HG03521 (cell line): ENCODE measurements at regions not wholly inside any gene's neighbourhood (a gene's known extent, or its start where the extent isn't known, plus 50 kb on each side); places are given as distances from the start of the nearest gene placed in this dataset.

Source experiments
- ATAC-seq: cut with Tn5 transposase; IDR thresholded peaks from one replicate; pipeline ENCODE4 v1.9.1; 2021; ENCODE audit warnings: mild to moderate bottlenecking, moderate library complexity; ENCODE audit not compliant: unreplicated experiment

- ATAC-seq, result no peak
These were observed 188.5 kb downstream of the HLX start for GRCh38 chr1:221067721-221068120.

- ATAC-seq, result peak; percentile 86
These were observed 190.1 kb downstream of the HLX start for GRCh38 chr1:221069178-221069903.

GRCh38 chr1:221069986-221070385, 190.7 kb downstream of the HLX start:
- no peak for ATAC-seq

- no peak for ATAC-seq
These were observed 192.5 kb downstream of the HLX start for GRCh38 chr1:221071777-221072176.

GRCh38 chr1:221072214-221072613, 193.0 kb downstream of the HLX start:
- ATAC-seq, result no peak

- ATAC-seq, result no peak
These were observed 195.1 kb downstream of the HLX start for GRCh38 chr1:221074332-221074731.

- ATAC-seq, result no peak
These were observed 196.7 kb downstream of the HLX start for GRCh38 chr1:221075911-221076310.

GRCh38 chr1:221076391-221076811, 197.2 kb downstream of the HLX start:
- ATAC-seq, result no peak

- ATAC-seq, result no peak
These were observed 199.2 kb downstream of the HLX start for GRCh38 chr1:221078260-221078965.

- no peak for ATAC-seq
These were observed 204.7 kb downstream of the HLX start for GRCh38 chr1:221083902-221084301.

- ATAC-seq, result no peak
These were observed 205.4 kb downstream of the HLX start for GRCh38 chr1:221084681-221085080.

- ATAC-seq, result no peak
These were observed 206.6 kb downstream of the HLX start for GRCh38 chr1:221085701-221086375.

- ATAC-seq, result no peak
These were observed 208.7 kb downstream of the HLX start for GRCh38 chr1:221087919-221088318.

- ATAC-seq, result no peak
These were observed 210.0 kb downstream of the HLX start for GRCh38 chr1:221089273-221089672.

- no peak for ATAC-seq
These were observed 210.6 kb downstream of the HLX start for GRCh38 chr1:221089803-221090202.

- ATAC-seq, result no peak
These were observed 214.9 kb downstream of the HLX start for GRCh38 chr1:221093903-221094791.

GRCh38 chr1:221097479-221098281, 218.4 kb downstream of the HLX start:
- ATAC-seq, result no peak

GRCh38 chr1:221098471-221099405, 219.5 kb downstream of the HLX start:
- no peak for ATAC-seq
